ENCODE measurements at regions not wholly inside any gene's neighbourhood (a gene's known extent, or its start where the extent isn't known, plus 50 kb on each side); places are given as distances from the start of the nearest gene placed in this dataset.

- TF ChIP-seq CTCF (CRISPR knock-in tag; IDR thresholded peaks at IDR 0.05) (no peak), ZSCAN29 (CRISPR knock-in tag; conservative IDR thresholded peaks at IDR 0.05) (no peak), ZSCAN9 (CRISPR knock-in tag; IDR thresholded peaks at IDR 0.05; ENCODE audit: borderline replicate concordance) (no peak), IKZF1 (IDR thresholded peaks at IDR 0.05) (no peak), DRAP1 (CRISPR knock-in tag; IDR thresholded peaks at IDR 0.05) (no peak), NR1H2 (CRISPR knock-in tag; IDR thresholded peaks at IDR 0.05; ENCODE audit: borderline replicate concordance, low read depth) (no peak), ZFP37 (CRISPR knock-in tag; IDR thresholded peaks at IDR 0.05; ENCODE audit: borderline replicate concordance) (no peak), SMAD9 (CRISPR knock-in tag; IDR thresholded peaks at IDR 0.05) (no peak), CEBPZ (IDR thresholded peaks at IDR 0.05; ENCODE audit: low read length) (no peak), FOXK1 (CRISPR knock-in tag; IDR thresholded peaks at IDR 0.05; ENCODE audit: borderline replicate concordance, low read depth) (no peak)
- TF ChIP-seq, protein P1, sequence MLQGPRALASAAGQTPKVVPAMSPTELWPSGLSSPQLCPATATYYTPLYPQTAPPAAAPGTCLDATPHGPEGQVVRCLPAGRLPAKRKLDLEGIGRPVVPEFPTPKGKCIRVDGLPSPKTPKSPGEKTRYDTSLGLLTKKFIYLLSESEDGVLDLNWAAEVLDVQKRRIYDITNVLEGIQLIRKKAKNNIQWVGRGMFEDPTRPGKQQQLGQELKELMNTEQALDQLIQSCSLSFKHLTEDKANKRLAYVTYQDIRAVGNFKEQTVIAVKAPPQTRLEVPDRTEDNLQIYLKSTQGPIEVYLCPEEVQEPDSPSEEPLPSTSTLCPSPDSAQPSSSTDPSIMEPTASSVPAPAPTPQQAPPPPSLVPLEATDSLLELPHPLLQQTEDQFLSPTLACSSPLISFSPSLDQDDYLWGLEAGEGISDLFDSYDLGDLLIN (CRISPR knock-in tag; IDR thresholded peaks at IDR 0.05; ENCODE audit: borderline replicate concordance), result no peak
- TF ChIP-seq, protein P2, sequence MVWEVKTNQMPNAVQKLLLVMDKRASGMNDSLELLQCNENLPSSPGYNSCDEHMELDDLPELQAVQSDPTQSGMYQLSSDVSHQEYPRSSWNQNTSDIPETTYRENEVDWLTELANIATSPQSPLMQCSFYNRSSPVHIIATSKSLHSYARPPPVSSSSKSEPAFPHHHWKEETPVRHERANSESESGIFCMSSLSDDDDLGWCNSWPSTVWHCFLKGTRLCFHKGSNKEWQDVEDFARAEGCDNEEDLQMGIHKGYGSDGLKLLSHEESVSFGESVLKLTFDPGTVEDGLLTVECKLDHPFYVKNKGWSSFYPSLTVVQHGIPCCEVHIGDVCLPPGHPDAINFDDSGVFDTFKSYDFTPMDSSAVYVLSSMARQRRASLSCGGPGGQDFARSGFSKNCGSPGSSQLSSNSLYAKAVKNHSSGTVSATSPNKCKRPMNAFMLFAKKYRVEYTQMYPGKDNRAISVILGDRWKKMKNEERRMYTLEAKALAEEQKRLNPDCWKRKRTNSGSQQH (CRISPR knock-in tag; IDR thresholded peaks at IDR 0.05; ENCODE audit: low read depth), result no peak
- TF ChIP-seq, protein P3, sequence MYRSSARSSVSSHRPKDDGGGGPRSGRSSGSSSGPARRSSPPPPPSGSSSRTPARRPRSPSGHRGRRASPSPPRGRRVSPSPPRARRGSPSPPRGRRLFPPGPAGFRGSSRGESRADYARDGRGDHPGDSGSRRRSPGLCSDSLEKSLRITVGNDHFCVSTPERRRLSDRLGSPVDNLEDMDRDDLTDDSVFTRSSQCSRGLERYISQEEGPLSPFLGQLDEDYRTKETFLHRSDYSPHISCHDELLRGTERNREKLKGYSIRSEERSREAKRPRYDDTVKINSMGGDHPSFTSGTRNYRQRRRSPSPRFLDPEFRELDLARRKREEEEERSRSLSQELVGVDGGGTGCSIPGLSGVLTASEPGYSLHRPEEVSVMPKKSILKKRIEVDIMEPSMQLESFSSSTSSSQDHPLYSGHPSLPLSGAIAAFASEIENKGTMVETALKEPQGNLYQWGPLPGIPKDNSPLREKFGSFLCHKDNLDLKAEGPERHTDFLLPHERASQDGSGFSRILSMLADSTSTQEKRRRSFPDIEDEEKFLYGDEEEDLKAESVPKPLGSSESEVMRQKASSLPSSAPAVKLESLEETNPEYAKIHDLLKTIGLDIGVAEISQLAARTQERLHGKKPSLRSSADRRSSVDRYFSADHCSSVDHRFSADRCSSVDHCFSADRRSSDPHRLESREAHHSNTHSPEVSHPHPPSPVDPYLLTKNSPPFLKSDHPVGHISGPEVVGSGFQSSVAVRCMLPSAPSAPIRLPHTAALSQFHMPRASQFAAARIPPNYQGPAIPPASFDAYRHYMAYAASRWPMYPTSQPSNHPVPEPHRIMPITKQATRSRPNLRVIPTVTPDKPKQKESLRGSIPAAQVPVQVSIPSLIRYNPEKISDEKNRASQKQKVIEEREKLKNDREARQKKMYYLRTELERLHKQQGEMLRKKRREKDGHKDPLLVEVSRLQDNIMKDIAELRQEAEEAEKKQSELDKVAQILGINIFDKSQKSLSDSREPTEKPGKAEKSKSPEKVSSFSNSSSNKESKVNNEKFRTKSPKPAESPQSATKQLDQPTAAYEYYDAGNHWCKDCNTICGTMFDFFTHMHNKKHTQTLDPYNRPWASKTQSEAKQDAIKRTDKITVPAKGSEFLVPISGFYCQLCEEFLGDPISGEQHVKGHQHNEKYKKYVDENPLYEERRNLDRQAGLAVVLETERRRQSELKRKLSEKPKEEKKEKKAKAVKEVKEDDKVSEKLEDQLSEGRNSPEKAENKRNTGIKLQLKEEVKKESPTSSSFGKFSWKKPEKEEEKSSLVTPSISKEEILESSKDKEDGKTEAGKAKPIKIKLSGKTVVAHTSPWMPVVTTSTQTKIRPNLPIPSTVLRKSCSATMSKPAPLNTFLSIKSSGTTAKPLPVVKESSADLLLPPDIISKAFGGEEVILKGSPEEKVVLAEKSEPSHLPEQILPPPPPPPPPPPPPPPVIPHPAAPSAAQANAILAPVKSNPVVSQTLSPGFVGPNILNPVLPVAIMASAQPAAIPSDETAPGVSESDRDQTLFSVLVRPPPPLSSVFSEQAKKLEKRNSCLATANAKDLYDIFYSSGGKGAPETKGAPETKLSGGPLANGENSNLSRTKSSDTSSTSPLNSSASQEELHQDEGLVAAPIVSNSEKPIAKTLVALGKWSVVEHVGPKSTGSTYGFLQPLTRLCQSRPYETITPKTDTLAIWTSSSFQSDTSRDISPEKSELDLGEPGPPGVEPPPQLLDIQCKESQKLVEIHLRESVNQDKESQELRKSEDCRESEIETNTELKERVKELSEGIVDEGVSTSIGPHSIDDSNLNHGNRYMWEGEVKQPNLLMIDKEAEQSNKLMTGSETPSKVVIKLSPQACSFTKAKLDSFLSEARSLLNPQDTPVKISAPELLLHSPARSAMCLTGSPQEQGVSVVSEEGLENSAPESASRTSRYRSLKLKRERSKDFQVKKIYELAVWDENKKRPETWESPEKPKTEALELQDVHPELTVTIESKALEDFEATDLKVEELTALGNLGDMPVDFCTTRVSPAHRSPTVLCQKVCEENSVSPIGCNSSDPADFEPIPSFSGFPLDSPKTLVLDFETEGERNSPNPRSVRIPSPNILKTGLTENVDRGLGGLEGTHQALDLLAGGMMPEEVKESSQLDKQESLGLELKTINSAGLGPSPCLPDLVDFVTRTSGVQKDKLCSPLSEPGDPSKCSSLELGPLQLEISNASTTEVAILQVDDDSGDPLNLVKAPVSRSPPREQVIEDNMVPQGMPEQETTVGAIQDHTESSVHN (CRISPR knock-in tag; IDR thresholded peaks at IDR 0.05), result no peak
Measured at GRCh38 chr17:54257440-54257839, 434.7 kb downstream of the KIF2B start.
